Spleen (tissue), 11 donors: ENCODE measurements at regions not wholly inside any gene's neighbourhood (a gene's known extent, or its start where the extent isn't known, plus 50 kb on each side); places are given as distances from the start of the nearest gene placed in this dataset.

Experiments
- DNase-seq: peaks from one replicate; pipeline ENCODE4 v3.0.0-alpha.2; 2020
- H3K27ac ChIP-seq, 8 donors: fragments of 200-600 bp; sonication (generic) in 7 of 8; 1 replicate in 4 of 8; 2 replicates in 4 of 8; pipeline versions ENCODE4 v1.5.0 to v1.8.0; 2016 to 2021; ENCODE audit warnings: inconsistent platforms in 4 of 8, mild to moderate bottlenecking in 4 of 8, moderate library complexity in 1 of 8
- H3K27me3 ChIP-seq, 7 donors: fragments of 200-600 bp; sonication (generic) in 6 of 7; replicated peaks in 1 of 7; 1 replicate in 4 of 7; 2 replicates in 3 of 7; pipeline versions ENCODE4 v1.5.0 to v1.8.0; 2016 to 2021; ENCODE audit warnings: inconsistent platforms in 3 of 7, mild to moderate bottlenecking in 1 of 7
- H3K36me3 ChIP-seq, 6 donors: fragments of 200-600 bp; sonication (generic) in 5 of 6; 1 replicate in 4 of 6; 2 replicates in 2 of 6; pipeline versions ENCODE4 v1.5.0 to v1.8.0; 2016 to 2021; ENCODE audit warnings: inconsistent platforms in 2 of 6
- H3K4me1 ChIP-seq, 6 donors: fragments of 200-600 bp; sonication (generic) in 5 of 6; 1 replicate in 3 of 6; 2 replicates in 3 of 6; pipeline versions ENCODE4 v1.5.0 to v1.8.0; 2016 to 2021; ENCODE audit warnings: inconsistent platforms in 3 of 6
- H3K4me3 ChIP-seq, 8 donors: fragments of 200-600 bp; sonication (generic) in 7 of 8; 1 replicate in 4 of 8; 2 replicates in 4 of 8; pipeline versions ENCODE4 v1.5.0 to v1.8.0; 2016 to 2021; ENCODE audit warnings: inconsistent platforms in 4 of 8, mild to moderate bottlenecking in 4 of 8, moderate library complexity in 2 of 8
- H3K9me3 ChIP-seq, 8 donors: fragments of 200-600 bp; sonication (generic) in 7 of 8; 1 replicate in 4 of 8; 2 replicates in 4 of 8; pipeline versions ENCODE4 v1.5.0 to v1.8.0; 2016 to 2021; ENCODE audit warnings: inconsistent platforms in 4 of 8
- CTCF ChIP-seq, 11 experiments: fragments of 200-600 bp in 7 of 11; fragments of 450-650 bp in 4 of 11; sonication (generic) in 4 of 11; IDR thresholded peaks in 8 of 11; conservative IDR thresholded peaks in 3 of 11; 1 replicate in 7 of 11; 2 replicates in 4 of 11; pipeline versions ENCODE4 v1.4.0 to v1.8.0; 2016 to 2021; ENCODE audit warnings: antibody characterized with exemption in 11 of 11, inconsistent platforms in 4 of 11, mild to moderate bottlenecking in 1 of 11
- POLR2A ChIP-seq, 3 donors: fragments of 450-650 bp; IDR thresholded peaks; one replicate each; pipeline ENCODE4 v1.5.1; 2017; ENCODE audit warnings: antibody characterized with exemption in 3 of 3, mild to moderate bottlenecking in 1 of 3
- POLR2AphosphoS5 ChIP-seq, 3 donors: sonication (generic); formaldehyde crosslinking; IDR thresholded peaks; one replicate each; pipeline ENCODE4 v1.5.1; 2017; ENCODE audit warnings: antibody characterized with exemption in 3 of 3
- WGBS, 5 donors: extraction: QIAGEN DNeasy Blood & Tissue Kit in 3 of 5; methylation state at CpG; one replicate each; pipeline versions ENCODE4 v1.1.5 to v1.1.7; 2013 to 2018; 5-methylcytosine and 5-hydroxymethylcytosine counted together
- intact Hi-C: fragments of 100-400 bp; cut with DNase I; formaldehyde crosslinking; loops from one replicate; pipeline ENCODE4 v1.15.0; 2023; ENCODE audit warnings: low total_unique reads
- donor health status: healthy with polysubstance abuse.
- donor health status: DM: no; HTN: no; CAD: no; lungs with moderate emphysema.
- donor health status: DM: no; HTN: no; CAD: no.
- donor health status: Bipolar disorder and iron deficiency.
- donor health status: healthy.
- donor health status: DM: no; HTN: no; CAD: no.
- donor health status: DM: yes; HTN: yes; CAD: no.

- DNase-seq: no peak
- peaks cover 0 to 17% (median 11%) of the 10 kb centered on the region in 8 donors for H3K9me3 ChIP-seq
- 0 to 6% (median 2%) methylated on average over 3 of the region's 3 CpGs for WGBS, 5 donors
- no peak overlapping the region for H3K4me3 ChIP-seq
- TF ChIP-seq POLR2A (IDR thresholded peaks at IDR 0.05): no peak
- TF ChIP-seq POLR2AphosphoS5 (IDR thresholded peaks at IDR 0.05): no peak
- TF ChIP-seq CTCF (IDR thresholded peaks at IDR 0.05 in 8 of 11, conservative IDR thresholded peaks at IDR 0.05 in 3 of 11): no peak
- intact Hi-C loops: no loop called here
- no peak overlapping the region for H3K27ac ChIP-seq
- H3K27me3 ChIP-seq: peaks cover 0 to 57% (median 0%) of the 10 kb centered on the region in 7 donors
- no peaks in the 10 kb centered on the region for H3K36me3 ChIP-seq
- H3K4me1 ChIP-seq: peaks cover 0 to 20% (median 8%) of the 10 kb centered on the region in 6 donors
These were observed 54.3 kb upstream of the JPH3 start for GRCh38 chr16:87548046-87548445.

GRCh38 chr16:87543436-87544191, 50.8 kb upstream of the ZCCHC14 start:
- intact Hi-C loops: no loop called here

GRCh38 chr16:87542531-87543102, 49.8 kb upstream of the ZCCHC14 start:
- H3K36me3 ChIP-seq: no peaks in the 10 kb centered on the region
- 82 to 87% (median 85%) methylated on average over 15 to 17 of the region's 17 CpGs for WGBS, 5 donors
- H3K27me3 ChIP-seq: peaks cover 0 to 84% (median 15%) of the 10 kb centered on the region in 7 donors
- intact Hi-C loops: no loop called here
- no peak overlapping the region for H3K27ac ChIP-seq
- peaks cover 0 to 17% (median 11%) of the 10 kb centered on the region in 8 donors for H3K9me3 ChIP-seq
- no peak overlapping the region for H3K4me3 ChIP-seq
- peaks cover 0 to 8% (median 0%) of the 10 kb centered on the region in 6 donors for H3K4me1 ChIP-seq
- DNase-seq: no peak
- TF ChIP-seq POLR2A (IDR thresholded peaks at IDR 0.05): no peak
- TF ChIP-seq CTCF (IDR thresholded peaks at IDR 0.05 in 8 of 11, conservative IDR thresholded peaks at IDR 0.05 in 3 of 11): no peak
- TF ChIP-seq POLR2AphosphoS5 (IDR thresholded peaks at IDR 0.05): no peak

More at GRCh38 chr16:87543436-87544191, 50.8 kb upstream of the ZCCHC14 start:
- DNase-seq: no peak
- H3K36me3 ChIP-seq: no peaks in the 10 kb centered on the region
- TF ChIP-seq POLR2AphosphoS5 (IDR thresholded peaks at IDR 0.05) (no peak), POLR2A (IDR thresholded peaks at IDR 0.05) (no peak), CTCF (IDR thresholded peaks at IDR 0.05 in 8 of 11, conservative IDR thresholded peaks at IDR 0.05 in 3 of 11) (peak in 1 of 11 experiments; percentile 4)
- no peak overlapping the region for H3K4me3 ChIP-seq
- 42 to 54% (median 49%) methylated on average over 26 to 28 of the region's 28 CpGs for WGBS, 5 donors
- peaks cover 0 to 83% (median 15%) of the 10 kb centered on the region in 7 donors for H3K27me3 ChIP-seq
- peaks cover 0 to 17% (median 11%) of the 10 kb centered on the region in 8 donors for H3K9me3 ChIP-seq
- H3K27ac ChIP-seq: no peak overlapping the region
- peaks cover 0 to 8% (median 0%) of the 10 kb centered on the region in 6 donors for H3K4me1 ChIP-seq
